NCI-H226 (cell line): ENCODE measurements at regions not wholly inside any gene's neighbourhood (a gene's known extent, or its start where the extent isn't known, plus 50 kb on each side); places are given as distances from the start of the nearest gene placed in this dataset.

Experiments
- DNase-seq: peaks from one replicate; pipeline ENCODE4 v3.0.0-alpha.2; 2015

GRCh38 chr6:82298012-82298411 is 50.5 kb upstream of the IBTK start:
- peak; percentile 26 for DNase-seq
